ENCODE measurements at regions not wholly inside any gene's neighbourhood (a gene's known extent, or its start where the extent isn't known, plus 50 kb on each side); places are given as distances from the start of the nearest gene placed in this dataset.
A peak's percentile ranks its signal among the peaks of the same experiment; 100 is the strongest.
"Not testable (repeated sequence)": the region's sequence is repeated elsewhere in the genome, so short reads cannot be mapped to it uniquely, and the experiment has no call there.

- Mint-ChIP-seq H3K4me1 (peaks cover 5 to 13% (median 9%) of the 10 kb centered on the region in 4 donors), H3K4me3 (no peak overlapping the region), H3K27ac (no peak overlapping the region), H3K27me3 (no peaks in the 10 kb centered on the region), H3K9me3 (no peaks in the 10 kb centered on the region), H3K36me3 (no peaks in the 10 kb centered on the region)
- H3K9me3 ChIP-seq (ENCODE audit: control insufficient read depth in 1 of 2, low read length in 2 of 2): no peaks in the 10 kb centered on the region
- peaks cover 8% of the 10 kb centered on the region for H3K4me1 ChIP-seq (ENCODE audit: insufficient read depth, low read length)
- intact Hi-C loops (cut with micrococcal nuclease): no loop called here
- no peaks in the 10 kb centered on the region for H3K36me3 ChIP-seq (ENCODE audit: insufficient read depth, low read length)
- H3K27me3 ChIP-seq (ENCODE audit: insufficient read depth, low read length): no peaks in the 10 kb centered on the region
- H3K4me3 ChIP-seq (ENCODE audit: low read length in 2 of 2): no peak overlapping the region
- DNase-seq: no peak
- H3K27ac ChIP-seq (ENCODE audit: low read depth, low read length): no peak overlapping the region
- CTCF ChIA-PET (ENCODE audit: partially characterized antibody): no interaction called here
- POLR2A ChIA-PET (ENCODE audit: partially characterized antibody): no interaction called here
These were observed 104.4 kb upstream of the MAMLD1 start for GRCh38 chrX:150258463-150259430.

- Mint-ChIP-seq H3K27ac (no peak overlapping the region), H3K36me3 (no peaks in the 10 kb centered on the region), H3K9me3 (no peaks in the 10 kb centered on the region), H3K4me1 (no peaks in the 10 kb centered on the region), H3K4me3 (no peak overlapping the region), H3K27me3 (no peaks in the 10 kb centered on the region)
- intact Hi-C loops (cut with micrococcal nuclease): no loop called here
- no peaks in the 10 kb centered on the region for H3K4me1 ChIP-seq (ENCODE audit: insufficient read depth, low read length)
- no peak overlapping the region for H3K27ac ChIP-seq (ENCODE audit: low read depth, low read length)
- DNase-seq: no peak
- no peaks in the 10 kb centered on the region for H3K36me3 ChIP-seq (ENCODE audit: insufficient read depth, low read length)
- no peak overlapping the region for H3K4me3 ChIP-seq (ENCODE audit: low read length in 2 of 2)
- H3K27me3 ChIP-seq (ENCODE audit: insufficient read depth, low read length): no peaks in the 10 kb centered on the region
- H3K9me3 ChIP-seq (ENCODE audit: control insufficient read depth in 1 of 2, low read length in 2 of 2): no peaks in the 10 kb centered on the region
- CTCF ChIA-PET (ENCODE audit: partially characterized antibody): no interaction called here
- POLR2A ChIA-PET (ENCODE audit: partially characterized antibody): no interaction called here
These were observed 100.7 kb upstream of the MAMLD1 start for GRCh38 chrX:150262456-150262855.

GRCh38 chrX:150268839-150269355 lies 94.2 kb upstream of the MAMLD1 start:
- Histone ChIP-seq H3K27ac (ENCODE audit: low read depth, low read length) (no peak overlapping the region), H3K9me3 (ENCODE audit: control insufficient read depth in 1 of 2, low read length in 2 of 2) (no peaks in the 10 kb centered on the region), H3K36me3 (ENCODE audit: insufficient read depth, low read length) (no peaks in the 10 kb centered on the region), H3K4me3 (ENCODE audit: low read length in 2 of 2) (no peak overlapping the region), H3K4me1 (ENCODE audit: insufficient read depth, low read length) (no peaks in the 10 kb centered on the region), H3K27me3 (ENCODE audit: insufficient read depth, low read length) (no peaks in the 10 kb centered on the region)
- H3K4me1 Mint-ChIP-seq: no peaks in the 10 kb centered on the region
- POLR2A ChIA-PET (ENCODE audit: partially characterized antibody): no interaction called here
- no peaks in the 10 kb centered on the region for H3K36me3 Mint-ChIP-seq
- intact Hi-C loops (cut with micrococcal nuclease): no loop called here
- DNase-seq: no peak
- H3K27ac Mint-ChIP-seq: no peak overlapping the region
- CTCF ChIA-PET (ENCODE audit: partially characterized antibody): no interaction called here
- H3K9me3 Mint-ChIP-seq: no peaks in the 10 kb centered on the region
- peaks cover 0 to 1% of the 10 kb centered on the region in 2 donors for H3K27me3 Mint-ChIP-seq
- no peak overlapping the region for H3K4me3 Mint-ChIP-seq

GRCh38 chrX:150269605-150270254 lies 93.4 kb upstream of the MAMLD1 start:
- Histone ChIP-seq H3K9me3 (ENCODE audit: control insufficient read depth in 1 of 2, low read length in 2 of 2) (no peaks in the 10 kb centered on the region), H3K36me3 (ENCODE audit: insufficient read depth, low read length) (no peaks in the 10 kb centered on the region), H3K27me3 (ENCODE audit: insufficient read depth, low read length) (no peaks in the 10 kb centered on the region), H3K4me3 (ENCODE audit: low read length in 2 of 2) (no peak overlapping the region), H3K4me1 (ENCODE audit: insufficient read depth, low read length) (no peaks in the 10 kb centered on the region), H3K27ac (ENCODE audit: low read depth, low read length) (no peak overlapping the region)
- Mint-ChIP-seq H3K4me1 (no peaks in the 10 kb centered on the region), H3K27ac (peak overlapping the region in 1 of 7 donors; percentile 65), H3K9me3 (no peaks in the 10 kb centered on the region), H3K4me3 (no peak overlapping the region), H3K36me3 (no peaks in the 10 kb centered on the region), H3K27me3 (peaks cover 0 to 1% of the 10 kb centered on the region in 2 donors)
- ChIA-PET CTCF (ENCODE audit: partially characterized antibody) (no interaction called here), POLR2A (ENCODE audit: partially characterized antibody) (no interaction called here)
- intact Hi-C loops (cut with micrococcal nuclease): no loop called here
- DNase-seq: no peak

GRCh38 chrX:150270622-150271021 lies 92.5 kb upstream of the MAMLD1 start:
- ChIA-PET POLR2A (ENCODE audit: partially characterized antibody) (no interaction called here), CTCF (ENCODE audit: partially characterized antibody) (no interaction called here)
- Mint-ChIP-seq H3K4me1 (no peaks in the 10 kb centered on the region), H3K27ac (no peak overlapping the region), H3K4me3 (no peak overlapping the region), H3K9me3 (no peaks in the 10 kb centered on the region), H3K27me3 (peaks cover 0 to 1% of the 10 kb centered on the region in 2 donors), H3K36me3 (no peaks in the 10 kb centered on the region)
- no peak for DNase-seq
- Histone ChIP-seq H3K36me3 (ENCODE audit: insufficient read depth, low read length) (no peaks in the 10 kb centered on the region), H3K27me3 (ENCODE audit: insufficient read depth, low read length) (no peaks in the 10 kb centered on the region), H3K27ac (ENCODE audit: low read depth, low read length) (no peak overlapping the region), H3K4me3 (ENCODE audit: low read length in 2 of 2) (no peak overlapping the region), H3K4me1 (ENCODE audit: insufficient read depth, low read length) (no peaks in the 10 kb centered on the region), H3K9me3 (ENCODE audit: control insufficient read depth in 1 of 2, low read length in 2 of 2) (no peaks in the 10 kb centered on the region)
- intact Hi-C loops (cut with micrococcal nuclease): no loop called here

GRCh38 chrX:150273575-150274294 lies 89.4 kb upstream of the MAMLD1 start:
- H3K9me3 Mint-ChIP-seq; H3K36me3 ChIP-seq (ENCODE audit: insufficient read depth, low read length); H3K27me3 Mint-ChIP-seq; H3K4me3 ChIP-seq (ENCODE audit: low read length in 2 of 2); POLR2A ChIA-PET (ENCODE audit: partially characterized antibody); H3K27ac Mint-ChIP-seq; H3K9me3 ChIP-seq (ENCODE audit: control insufficient read depth in 1 of 2, low read length in 2 of 2); H3K4me1 Mint-ChIP-seq; CTCF ChIA-PET (ENCODE audit: partially characterized antibody); H3K27ac ChIP-seq (ENCODE audit: low read depth, low read length); H3K4me3 Mint-ChIP-seq; H3K4me1 ChIP-seq (ENCODE audit: insufficient read depth, low read length); H3K27me3 ChIP-seq (ENCODE audit: insufficient read depth, low read length); intact Hi-C loops (cut with micrococcal nuclease); DNase-seq; H3K36me3 Mint-ChIP-seq: not testable (repeated sequence)

- intact Hi-C loops (cut with micrococcal nuclease): no loop called here
- H3K36me3 Mint-ChIP-seq: no peaks in the 10 kb centered on the region
- no peaks in the 10 kb centered on the region for H3K4me1 Mint-ChIP-seq
- Histone ChIP-seq H3K4me3 (ENCODE audit: low read length in 2 of 2) (no peak overlapping the region), H3K27me3 (ENCODE audit: insufficient read depth, low read length) (no peaks in the 10 kb centered on the region), H3K4me1 (ENCODE audit: insufficient read depth, low read length) (no peaks in the 10 kb centered on the region), H3K36me3 (ENCODE audit: insufficient read depth, low read length) (no peaks in the 10 kb centered on the region), H3K27ac (ENCODE audit: low read depth, low read length) (no peak overlapping the region), H3K9me3 (ENCODE audit: control insufficient read depth in 1 of 2, low read length in 2 of 2) (no peaks in the 10 kb centered on the region)
- no peak overlapping the region for H3K27ac Mint-ChIP-seq
- H3K4me3 Mint-ChIP-seq: no peak overlapping the region
- DNase-seq: no peak
- ChIA-PET CTCF (ENCODE audit: partially characterized antibody) (no interaction called here), POLR2A (ENCODE audit: partially characterized antibody) (no interaction called here)
- H3K9me3 Mint-ChIP-seq: peaks cover 0 to 4% (median 0%) of the 10 kb centered on the region in 8 donors
- peaks cover 0 to 4% of the 10 kb centered on the region in 2 donors for H3K27me3 Mint-ChIP-seq
These were observed 80.2 kb upstream of the MAMLD1 start for GRCh38 chrX:150282953-150283352.
